ENCODE measurements at regions not wholly inside any gene's neighbourhood (a gene's known extent, or its start where the extent isn't known, plus 50 kb on each side); places are given as distances from the start of the nearest gene placed in this dataset.

GRCh38 chr16:87067836-87068761 is 249.1 kb downstream of the C16orf95 start:
- DNase-seq (ENCODE audit: low read depth): no peak

DNA sequence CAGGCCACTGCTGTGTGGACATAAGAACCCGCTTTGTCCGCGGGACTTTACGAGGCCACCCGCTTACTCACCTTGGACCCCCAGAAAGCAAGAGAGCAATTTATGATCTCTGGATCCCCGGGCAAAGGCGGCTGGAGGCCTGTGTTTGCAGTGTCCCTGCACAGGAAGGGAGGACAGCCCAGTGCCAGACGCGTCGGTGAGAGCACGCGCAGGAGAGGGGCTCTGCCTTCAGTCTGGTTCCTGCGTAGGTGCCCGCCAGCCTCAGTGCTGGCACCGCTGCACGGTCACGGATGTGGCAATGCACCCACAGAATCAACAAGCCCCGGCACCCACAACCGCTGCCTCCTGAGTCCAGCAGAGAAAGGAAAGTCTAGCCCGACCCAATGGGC is 248.4 kb downstream of the C16orf95 start:
- DNase-seq (ENCODE audit: low read depth): no peak

DNA sequence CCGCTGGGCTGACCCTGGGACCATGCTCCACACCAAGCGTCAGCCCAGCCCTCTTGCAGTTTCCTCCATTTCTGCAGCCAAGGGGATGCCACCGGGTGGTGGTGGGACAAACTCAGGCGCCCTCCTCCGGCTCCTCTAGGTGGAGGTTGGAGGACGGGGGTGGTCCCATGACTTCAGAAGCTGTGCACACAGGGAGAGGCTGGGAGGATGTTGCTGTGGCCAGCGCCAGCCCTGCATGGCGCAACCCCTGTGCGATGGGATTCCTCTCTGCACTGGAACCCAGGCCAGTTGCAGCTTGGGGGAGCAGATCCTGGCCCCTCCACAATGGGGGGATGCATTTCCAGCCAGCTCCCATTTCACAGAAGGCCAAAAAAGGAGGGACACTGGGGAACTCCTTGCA is 246.5 kb downstream of the C16orf95 start:
- no peak for DNase-seq (ENCODE audit: low read depth)

DNA sequence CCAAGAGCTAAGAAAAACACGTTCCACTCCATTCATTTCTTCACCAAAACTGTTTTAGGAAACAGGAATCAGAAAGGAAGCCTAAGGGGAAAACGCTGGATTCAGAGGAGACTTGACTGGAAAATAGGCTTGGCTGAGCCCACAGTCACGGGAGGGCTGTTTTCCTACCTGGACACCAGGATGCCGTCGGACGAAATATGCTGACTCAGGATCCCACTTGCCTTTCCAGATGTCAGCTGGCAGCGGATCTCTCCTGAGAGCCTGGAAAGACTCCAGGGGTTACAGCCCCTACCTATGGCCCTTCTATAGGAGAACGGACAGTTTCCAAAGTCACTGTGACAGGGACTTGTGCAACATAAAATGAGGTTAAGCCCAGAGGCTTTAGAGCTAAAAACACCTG is 245.1 kb downstream of the C16orf95 start:
- no peak for DNase-seq (ENCODE audit: low read depth)

DNA sequence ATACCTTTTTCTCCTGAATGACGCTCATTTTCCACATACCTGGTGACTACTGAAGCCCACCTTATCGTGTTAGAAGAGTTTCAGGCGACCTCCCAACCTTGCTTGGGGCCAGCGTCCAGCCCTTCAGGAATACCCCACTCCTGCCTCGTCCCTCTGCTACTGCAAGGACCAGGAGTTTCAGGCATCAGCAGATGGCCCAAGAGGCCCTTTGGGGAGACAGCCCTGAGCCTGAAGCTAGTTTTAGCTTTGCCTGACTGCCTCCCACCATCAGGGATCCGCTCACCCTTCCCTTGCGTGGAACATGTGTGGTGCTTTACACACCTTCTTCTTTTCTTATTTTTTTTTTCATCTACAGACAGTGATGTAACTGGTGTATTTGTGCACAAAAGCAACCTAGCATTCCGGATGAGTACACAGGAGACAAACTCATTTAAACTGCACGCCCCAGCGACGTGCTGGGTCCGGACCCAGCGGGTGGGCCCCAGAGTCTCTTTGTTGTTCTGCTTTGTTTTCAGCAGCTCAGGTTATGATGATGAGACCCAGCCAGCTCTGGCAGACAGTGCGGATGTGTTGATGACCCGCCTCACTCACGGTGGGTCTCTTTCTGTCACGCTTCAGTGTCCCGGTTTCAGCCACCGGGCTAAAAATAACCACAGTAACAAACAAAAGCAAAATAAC is 242.4 kb downstream of the C16orf95 start:
- DNase-seq (ENCODE audit: low read depth): no peak

DNA sequence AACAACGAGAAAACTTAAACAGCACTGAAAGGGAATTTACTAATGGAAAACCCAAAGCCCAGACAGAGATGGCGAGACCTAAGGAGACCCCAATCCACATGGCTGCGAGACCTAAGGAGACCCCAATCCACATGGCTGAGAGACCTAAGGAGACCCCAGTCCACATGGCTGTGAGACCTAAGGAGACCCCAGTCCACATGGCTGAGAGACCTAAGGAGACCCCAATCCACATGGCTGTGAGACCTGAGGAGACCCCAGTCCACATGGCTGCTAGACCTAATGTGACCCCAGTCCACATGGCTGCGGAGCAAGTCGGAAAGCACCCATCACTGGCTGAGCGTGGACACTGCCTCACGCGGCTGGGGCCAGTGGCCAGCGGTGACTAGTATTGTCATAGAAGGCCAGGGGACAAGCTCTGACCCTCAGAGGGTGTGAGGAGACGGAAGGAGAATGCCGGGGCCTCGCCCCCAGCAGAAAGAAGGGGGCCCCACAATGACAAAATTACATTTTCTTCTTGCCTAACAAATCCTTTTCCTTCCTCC is 241.8 kb downstream of the C16orf95 start:
- no peak for DNase-seq (ENCODE audit: low read depth)

DNA sequence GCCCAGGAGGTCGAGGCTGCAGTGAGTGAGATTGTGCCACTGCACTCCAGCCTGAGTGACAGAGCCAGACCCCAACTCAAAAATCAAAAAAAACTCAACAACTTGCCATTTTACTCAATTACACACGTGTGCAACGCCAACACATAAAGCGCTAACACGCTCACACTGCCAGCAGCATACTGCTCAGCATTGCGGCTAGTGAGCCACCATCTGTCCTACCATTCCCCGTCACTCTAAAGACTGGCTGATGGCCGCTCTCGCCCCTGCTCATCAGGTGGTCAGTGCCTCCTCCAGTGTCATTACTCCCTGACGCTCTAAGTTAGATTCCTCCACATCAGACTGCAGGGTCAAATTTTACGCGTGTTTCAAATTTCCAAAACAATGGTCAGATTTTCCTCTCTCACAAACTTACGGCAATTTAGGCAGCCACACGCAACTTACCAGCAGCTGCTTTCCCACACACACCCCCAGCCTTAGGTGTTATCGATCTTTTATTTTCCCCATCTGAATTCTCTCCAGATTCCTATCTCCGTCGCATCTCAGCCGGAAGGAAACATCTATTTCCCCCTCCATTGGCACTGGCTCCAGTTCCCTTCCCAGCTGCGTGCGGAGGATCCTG is 240.8 kb downstream of the C16orf95 start:
- no peak for DNase-seq (ENCODE audit: low read depth)

DNA sequence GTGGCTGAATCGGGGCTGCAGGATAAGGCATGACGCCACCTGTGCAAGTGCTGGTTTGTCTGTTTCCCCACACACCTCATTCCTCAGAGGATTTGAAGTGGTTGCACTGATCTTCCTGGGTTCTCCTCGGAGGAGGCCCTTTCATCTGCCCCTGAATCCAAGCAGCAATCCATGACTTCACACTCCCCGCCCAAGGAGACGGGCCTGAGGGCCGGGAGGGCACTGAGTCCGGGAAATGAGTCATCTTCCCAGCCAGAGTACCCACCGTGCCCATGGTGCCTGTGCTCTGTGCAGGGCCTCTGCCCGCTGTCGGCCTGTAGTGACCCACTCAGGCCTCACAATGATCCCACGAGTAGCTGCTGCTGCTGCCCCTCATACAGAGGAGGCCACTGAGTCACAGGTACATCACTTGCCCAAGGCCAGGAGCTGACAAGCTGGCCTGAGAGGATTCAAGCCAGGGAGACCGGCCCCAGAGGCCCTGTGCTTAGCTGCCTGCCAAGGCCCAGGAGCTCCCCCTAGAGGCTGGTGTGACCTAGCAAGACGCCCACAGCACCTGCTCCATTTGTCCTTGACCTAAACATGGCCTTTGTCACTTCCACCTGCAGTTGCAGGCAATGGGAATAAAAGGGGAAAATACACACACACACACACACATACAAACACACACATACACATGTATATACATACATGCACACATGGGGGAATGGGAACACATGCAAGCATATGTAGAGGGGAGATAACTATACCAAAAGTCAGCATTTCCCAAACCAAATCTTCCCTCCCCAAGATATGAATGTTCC is 240.0 kb downstream of the C16orf95 start:
- no peak for DNase-seq (ENCODE audit: low read depth)

DNA sequence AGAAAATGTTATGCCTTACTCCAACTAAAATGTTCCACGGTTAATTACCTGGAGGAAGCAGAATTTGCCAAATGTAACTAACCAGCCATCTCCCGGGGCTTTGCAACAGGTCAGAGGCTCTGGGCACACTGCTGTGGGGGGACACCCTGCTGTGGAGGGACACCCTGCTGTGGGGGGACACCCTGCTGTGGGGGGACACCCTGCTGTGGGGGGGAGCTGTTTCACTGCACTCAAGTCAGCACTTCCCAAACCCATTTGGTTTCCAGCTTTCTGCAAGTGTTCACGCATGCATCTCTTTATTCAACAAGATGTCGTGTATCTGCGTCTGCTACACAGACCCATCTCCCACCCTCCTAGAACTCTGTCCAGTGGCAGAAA is 239.5 kb downstream of the C16orf95 start:
- DNase-seq (ENCODE audit: low read depth): no peak

DNA sequence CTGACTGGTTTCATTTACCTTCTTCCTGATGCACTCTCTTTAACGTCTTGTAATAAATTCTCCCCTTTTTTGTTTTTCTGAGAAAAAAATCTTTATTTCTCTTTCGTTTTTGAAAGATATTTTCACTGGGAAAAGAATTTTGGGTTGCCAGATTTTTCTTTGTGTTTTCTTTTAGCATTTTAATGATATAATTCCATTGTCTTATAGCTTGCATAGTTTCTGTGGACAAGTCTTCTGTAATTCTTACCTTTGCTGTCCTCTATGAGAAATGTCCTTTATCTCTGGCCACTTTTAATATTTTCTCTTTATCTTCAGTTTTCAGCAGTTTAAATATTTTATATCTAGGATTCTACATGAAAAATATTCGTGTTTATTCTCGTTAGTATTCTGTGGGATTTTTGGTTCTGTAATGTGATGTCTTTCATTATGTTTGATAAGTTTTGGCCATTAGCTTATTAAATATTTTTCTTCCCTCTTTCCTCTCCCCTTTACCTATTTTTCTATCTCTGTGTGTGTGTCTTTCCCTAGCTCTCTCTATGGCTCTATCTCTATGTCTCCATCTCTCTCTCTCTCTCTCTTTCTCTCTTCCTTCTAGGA is 236.5 kb downstream of the C16orf95 start:
- no peak for DNase-seq (ENCODE audit: low read depth)

- no peak for DNase-seq (ENCODE audit: low read depth)
Measured at GRCh38 chr16:87085441-87085840, 231.8 kb downstream of the C16orf95 start.

DNA sequence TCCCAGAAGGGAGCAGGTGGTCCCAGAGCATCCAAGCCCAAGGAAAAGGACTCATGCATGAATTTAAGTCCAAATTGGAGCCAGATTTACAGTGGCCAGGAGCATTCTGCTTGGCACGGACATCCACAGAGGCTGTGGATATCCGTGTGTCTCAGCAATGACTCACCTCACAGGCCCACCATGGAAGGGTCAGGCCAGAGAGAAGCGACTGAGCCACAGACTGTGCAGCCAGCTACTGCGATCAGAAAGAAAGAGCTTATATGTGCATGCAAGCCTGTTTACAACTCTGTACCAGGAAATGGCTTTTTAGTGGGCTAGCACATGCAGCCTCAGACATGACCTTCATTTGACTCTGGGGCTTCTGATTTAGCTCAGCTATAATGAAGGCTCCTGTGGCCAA is 231.0 kb downstream of the C16orf95 start:
- DNase-seq (ENCODE audit: low read depth): no peak

DNA sequence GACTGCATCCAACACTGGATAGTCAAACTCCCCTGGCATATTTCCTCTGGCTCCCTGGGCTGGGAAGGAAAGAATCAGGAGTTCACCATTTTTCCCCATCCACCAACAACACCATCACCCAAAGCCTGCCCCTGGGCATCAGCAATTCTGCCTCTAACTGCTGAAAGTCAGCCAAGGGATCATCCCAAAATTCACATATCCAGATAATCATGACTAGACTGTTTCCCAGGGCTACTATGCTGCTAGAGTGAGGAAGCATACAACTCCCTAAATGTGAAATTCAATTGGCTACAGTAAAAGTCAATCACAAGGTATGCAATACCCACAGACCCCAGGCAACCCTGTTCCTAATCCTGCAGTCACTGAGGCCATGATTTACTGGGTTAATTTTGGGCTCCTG is 230.6 kb downstream of the C16orf95 start:
- DNase-seq (ENCODE audit: low read depth): no peak

- DNase-seq (ENCODE audit: low read depth): no peak
Measured at GRCh38 chr16:87092958-87093357, 224.2 kb downstream of the C16orf95 start.

DNA sequence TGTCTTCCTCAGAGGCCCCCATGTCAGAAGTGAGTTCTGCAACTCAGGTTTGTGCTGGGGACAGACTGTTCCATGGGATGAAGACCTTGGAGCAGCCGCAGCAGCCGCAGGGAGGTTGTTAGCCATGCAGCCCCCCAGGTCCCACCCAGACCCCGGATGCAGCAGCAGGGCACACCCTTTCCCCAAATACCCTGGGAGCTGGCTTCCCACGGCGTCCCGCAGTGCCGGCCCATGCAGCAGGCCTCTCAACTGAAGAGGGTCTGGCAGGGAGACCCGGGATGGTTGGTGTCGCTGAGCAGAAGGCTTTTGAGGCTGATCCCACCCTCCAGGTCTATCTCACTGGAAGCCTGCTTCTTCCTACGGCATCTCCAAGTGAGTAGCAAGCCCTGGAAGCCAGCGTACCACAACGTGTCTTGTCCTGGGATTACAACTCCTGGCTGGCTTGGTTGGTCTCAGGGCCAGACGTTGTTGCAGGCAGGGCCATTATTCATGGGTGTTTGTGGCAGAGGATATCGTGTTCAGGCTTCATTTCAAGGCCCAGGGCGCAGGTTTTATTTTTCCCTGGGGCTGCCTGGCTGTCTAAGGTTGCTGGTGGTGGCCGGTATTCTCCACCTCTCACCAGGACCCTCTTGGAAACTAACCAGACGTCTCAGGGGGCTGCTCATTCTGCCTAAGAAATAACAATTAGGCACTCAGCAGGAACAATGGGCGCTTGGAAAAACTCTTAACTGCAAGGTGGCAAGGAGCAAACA is 223.2 kb downstream of the C16orf95 start:
- no peak for DNase-seq (ENCODE audit: low read depth)

DNA sequence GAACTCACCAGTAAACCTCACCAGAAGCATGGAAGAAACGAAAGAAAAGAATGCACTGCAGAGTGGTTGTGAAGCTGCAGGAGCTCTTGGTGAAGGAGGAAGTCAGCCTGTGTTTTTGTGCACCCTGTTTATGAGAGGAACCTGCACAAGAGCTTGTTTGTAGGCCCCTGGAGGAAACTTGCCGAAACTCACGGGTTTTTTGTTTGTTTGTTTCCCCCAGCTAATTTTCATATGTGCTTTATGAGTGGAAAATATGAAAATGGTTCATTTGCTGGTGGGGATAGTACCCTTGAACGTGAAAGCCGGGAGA is 222.7 kb downstream of the C16orf95 start:
- DNase-seq (ENCODE audit: low read depth): no peak

GRCh38 chr16:87095271-87095670 is 221.9 kb downstream of the C16orf95 start:
- DNase-seq (ENCODE audit: low read depth): no peak

DNA sequence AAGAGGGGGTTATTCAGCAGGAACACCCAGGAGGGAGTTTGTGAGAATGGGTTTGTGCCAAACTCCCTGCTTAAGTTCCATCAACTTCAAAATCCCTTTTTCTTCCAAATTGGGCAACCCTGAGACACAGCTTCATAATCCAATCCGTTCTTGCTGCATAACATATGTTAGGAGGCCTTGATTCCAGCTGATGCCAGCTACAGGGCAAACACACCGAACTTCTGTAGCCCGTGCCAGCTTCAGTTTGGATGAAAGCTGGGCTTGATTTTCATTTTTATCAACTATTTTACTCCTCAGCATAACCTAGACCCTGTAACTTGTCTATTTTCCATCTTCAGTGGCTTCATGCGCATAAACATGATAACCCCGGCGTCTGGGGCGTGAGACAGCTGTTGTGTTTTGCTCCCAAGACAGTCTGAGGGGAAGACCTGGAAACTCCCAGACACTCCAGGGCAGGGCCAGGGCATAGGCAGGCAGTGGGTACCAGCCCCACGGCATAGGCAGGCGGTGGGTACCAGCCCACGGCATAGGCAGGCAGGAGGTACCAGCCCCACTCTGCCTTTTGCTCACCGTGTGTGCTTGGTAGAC is 220.4 kb downstream of the C16orf95 start:
- DNase-seq (ENCODE audit: low read depth): no peak

DNA sequence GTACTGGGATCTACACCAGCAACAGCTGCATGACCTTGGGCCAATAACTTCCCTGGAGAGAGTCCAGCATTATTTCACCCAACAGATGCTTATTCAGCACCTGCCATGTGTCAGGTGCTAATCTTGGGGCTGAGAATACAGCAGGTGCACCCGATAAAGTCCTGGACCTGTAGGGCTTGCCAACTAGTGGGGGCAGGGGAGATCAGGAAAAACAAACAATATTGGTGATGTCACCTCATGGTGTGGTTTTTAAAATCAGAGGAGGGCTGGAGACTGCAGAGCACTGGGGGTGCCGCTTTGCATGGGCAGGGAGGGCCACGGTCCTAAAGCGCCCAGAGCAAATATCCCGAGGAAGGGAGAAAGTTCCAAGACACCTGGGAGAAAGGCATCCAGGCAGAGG is 218.8 kb downstream of the C16orf95 start:
- DNase-seq (ENCODE audit: low read depth): no peak

DNA sequence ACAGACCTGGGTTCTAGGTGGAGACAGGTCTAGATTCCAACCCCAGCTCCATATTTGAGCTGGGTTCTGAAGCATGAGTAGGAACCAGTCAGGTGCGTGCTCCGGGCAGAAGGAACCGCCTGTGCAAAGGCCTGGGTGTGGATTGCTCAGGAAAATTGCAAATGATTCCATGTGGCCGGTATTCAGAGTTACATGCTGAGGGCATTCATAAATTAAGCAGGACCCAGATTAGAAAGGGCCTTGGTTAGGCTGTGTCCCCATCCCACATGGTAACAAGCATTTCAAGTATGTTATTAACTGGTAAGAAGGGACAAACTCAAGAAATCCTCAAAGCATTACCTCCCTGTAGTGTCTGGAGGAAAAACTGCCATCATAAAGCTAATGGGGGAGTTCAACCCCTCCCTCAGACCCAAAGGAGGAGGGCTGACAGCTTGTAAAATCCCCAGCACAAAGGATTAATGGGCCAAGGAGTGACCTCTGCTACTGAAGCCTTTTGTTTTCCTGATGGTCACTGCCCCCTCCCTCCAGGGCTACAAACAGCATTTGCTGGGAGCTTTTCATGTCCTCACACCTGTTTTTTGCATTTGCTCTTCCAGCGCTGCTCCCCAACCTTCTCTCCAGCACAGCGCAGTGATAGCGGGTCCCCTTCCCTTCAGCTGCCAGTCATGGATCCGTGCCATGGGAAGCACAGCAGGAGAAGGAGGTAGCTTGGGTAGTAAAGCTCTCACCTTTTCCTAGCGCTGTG is 218.0 kb downstream of the C16orf95 start:
- DNase-seq (ENCODE audit: low read depth): no peak
